ENCODE measurements at regions not wholly inside any gene's neighbourhood (a gene's known extent, or its start where the extent isn't known, plus 50 kb on each side); places are given as distances from the start of the nearest gene placed in this dataset.

- no peak for DNase-seq
These were observed 153.5 kb upstream of the ZNF507 start for GRCh38 chr19:32191921-32192320.

GRCh38 chr19:32195706-32196610 is 149.5 kb upstream of the ZNF507 start:
- DNase-seq = peak; percentile 3

- no peak for DNase-seq
These were observed 148.6 kb upstream of the ZNF507 start for GRCh38 chr19:32196690-32197420.

- peak; percentile 3 for DNase-seq
These were observed 147.2 kb upstream of the ZNF507 start for GRCh38 chr19:32197896-32198882.

GRCh38 chr19:32199501-32200040 is 145.8 kb upstream of the ZNF507 start:
- peak; percentile 1 for DNase-seq

- peak; percentile 18 for DNase-seq
These were observed 144.9 kb upstream of the ZNF507 start for GRCh38 chr19:32200312-32201038.

GRCh38 chr19:32201211-32201610 is 144.2 kb upstream of the ZNF507 start:
- DNase-seq = peak; percentile 4

GRCh38 chr19:32201636-32202051 is 143.8 kb upstream of the ZNF507 start:
- DNase-seq = peak; percentile 15

GRCh38 chr19:32202244-32202643 is 143.2 kb upstream of the ZNF507 start:
- no peak for DNase-seq

GRCh38 chr19:32203161-32203560 is 142.2 kb upstream of the ZNF507 start:
- DNase-seq = no peak

GRCh38 chr19:32206065-32206464 is 139.3 kb upstream of the ZNF507 start:
- DNase-seq = no peak

GRCh38 chr19:32208060-32208459 is 137.3 kb upstream of the ZNF507 start:
- DNase-seq = peak; percentile 1

- DNase-seq = no peak
These were observed 126.0 kb upstream of the ZNF507 start for GRCh38 chr19:32219392-32219791.

GRCh38 chr19:32219881-32220472 is 125.4 kb upstream of the ZNF507 start:
- DNase-seq = peak; percentile 1

GRCh38 chr19:32220951-32221350 is 124.5 kb upstream of the ZNF507 start:
- no peak for DNase-seq

- DNase-seq = no peak
These were observed 122.9 kb upstream of the ZNF507 start for GRCh38 chr19:32222556-32222955.

GRCh38 chr19:32223106-32223505 is 122.3 kb upstream of the ZNF507 start:
- no peak for DNase-seq

- no peak for DNase-seq
These were observed 121.6 kb upstream of the ZNF507 start for GRCh38 chr19:32223595-32224370.

- peak; percentile 73 for DNase-seq
These were observed 120.8 kb upstream of the ZNF507 start for GRCh38 chr19:32224371-32225244.
